ENCODE measurements at regions not wholly inside any gene's neighbourhood (a gene's known extent, or its start where the extent isn't known, plus 50 kb on each side); places are given as distances from the start of the nearest gene placed in this dataset.

GRCh38 chr6:66478705-66479104, 771.7 kb upstream of the EYS start:
- Mint-ChIP-seq H3K27ac (no peak overlapping the region), H3K36me3 (ENCODE audit: low read depth) (no peaks in the 10 kb centered on the region), H3K9me3 (no peaks in the 10 kb centered on the region), H3K4me3 (no peak overlapping the region), H3K4me1 (no peaks in the 10 kb centered on the region), H3K27me3 (ENCODE audit: low read depth) (no peaks in the 10 kb centered on the region)
- no peak for TF ChIP-seq CTCF (IDR thresholded peaks at IDR 0.05; ENCODE audit: unreplicated experiment in 3 of 3)

GRCh38 chr6:66435321-66435720, 728.3 kb upstream of the EYS start:
- Mint-ChIP-seq H3K27ac (no peak overlapping the region), H3K9me3 (no peaks in the 10 kb centered on the region), H3K36me3 (ENCODE audit: low read depth) (no peaks in the 10 kb centered on the region), H3K27me3 (ENCODE audit: low read depth) (no peaks in the 10 kb centered on the region), H3K4me3 (no peak overlapping the region), H3K4me1 (no peaks in the 10 kb centered on the region)
- no peak for TF ChIP-seq CTCF (IDR thresholded peaks at IDR 0.05; ENCODE audit: unreplicated experiment in 3 of 3)

GRCh38 chr6:66429210-66429609, 722.2 kb upstream of the EYS start:
- Mint-ChIP-seq H3K36me3 (ENCODE audit: low read depth) (no peaks in the 10 kb centered on the region), H3K4me1 (no peaks in the 10 kb centered on the region), H3K27ac (peak overlapping the region; percentile 2 to 22 (median 5)), H3K4me3 (no peak overlapping the region), H3K27me3 (ENCODE audit: low read depth) (no peaks in the 10 kb centered on the region), H3K9me3 (peaks cover 20% of the 10 kb centered on the region)
- no peak for TF ChIP-seq CTCF (IDR thresholded peaks at IDR 0.05; ENCODE audit: unreplicated experiment in 3 of 3)

- no peaks in the 10 kb centered on the region for H3K4me1 Mint-ChIP-seq
- TF ChIP-seq CTCF (IDR thresholded peaks at IDR 0.05; ENCODE audit: unreplicated experiment in 3 of 3) = no peak
- H3K27ac Mint-ChIP-seq = no peak overlapping the region
- H3K9me3 Mint-ChIP-seq = peaks cover 15% of the 10 kb centered on the region
- no peak overlapping the region for H3K4me3 Mint-ChIP-seq
- H3K36me3 Mint-ChIP-seq (ENCODE audit: low read depth) = no peaks in the 10 kb centered on the region
- H3K27me3 Mint-ChIP-seq (ENCODE audit: low read depth) = no peaks in the 10 kb centered on the region
These were observed 716.0 kb upstream of the EYS start for GRCh38 chr6:66423047-66423446.

GRCh38 chr6:66421570-66421969, 714.5 kb upstream of the EYS start:
- peak; percentile 46 to 54 (median 54) for TF ChIP-seq CTCF (IDR thresholded peaks at IDR 0.05; ENCODE audit: unreplicated experiment in 3 of 3)
- H3K27me3 Mint-ChIP-seq (ENCODE audit: low read depth) = no peaks in the 10 kb centered on the region
- H3K4me3 Mint-ChIP-seq = no peak overlapping the region
- peaks cover 11% of the 10 kb centered on the region for H3K9me3 Mint-ChIP-seq
- no peaks in the 10 kb centered on the region for H3K4me1 Mint-ChIP-seq
- no peak overlapping the region for H3K27ac Mint-ChIP-seq
- no peaks in the 10 kb centered on the region for H3K36me3 Mint-ChIP-seq (ENCODE audit: low read depth)

GRCh38 chr6:66418906-66419305, 711.9 kb upstream of the EYS start:
- H3K9me3 Mint-ChIP-seq = no peaks in the 10 kb centered on the region
- H3K4me3 Mint-ChIP-seq = no peak overlapping the region
- no peak for TF ChIP-seq CTCF (IDR thresholded peaks at IDR 0.05; ENCODE audit: unreplicated experiment in 3 of 3)
- no peaks in the 10 kb centered on the region for H3K27me3 Mint-ChIP-seq (ENCODE audit: low read depth)
- no peak overlapping the region for H3K27ac Mint-ChIP-seq
- no peaks in the 10 kb centered on the region for H3K36me3 Mint-ChIP-seq (ENCODE audit: low read depth)
- no peaks in the 10 kb centered on the region for H3K4me1 Mint-ChIP-seq

Measured in nephron (organoid).